ENCODE measurements at regions not wholly inside any gene's neighbourhood (a gene's known extent, or its start where the extent isn't known, plus 50 kb on each side); places are given as distances from the start of the nearest gene placed in this dataset.

GRCh38 chr6:139920776-139921100 is 546.3 kb upstream of the CITED2 start:
- no peak overlapping the region for H3K9ac ChIP-seq (ENCODE audit: low read length)
- no peak overlapping the region for H2AFZ ChIP-seq (ENCODE audit: low read length)
- no peak overlapping the region for H3K4me2 ChIP-seq (ENCODE audit: low read depth, low read length)
- no peaks in the 10 kb centered on the region for H4K20me1 ChIP-seq (ENCODE audit: insufficient read depth, low read length)
- H3K4me1 ChIP-seq (ENCODE audit: low read length), result no peaks in the 10 kb centered on the region
- no peaks in the 10 kb centered on the region for H3K9me3 ChIP-seq (replicated peaks; ENCODE audit: insufficient read depth, low read length)
- no peaks in the 10 kb centered on the region for H3K27me3 ChIP-seq (replicated peaks; ENCODE audit: insufficient read depth, low read length)
- no peak overlapping the region for H3K27ac ChIP-seq (ENCODE audit: low read length)
- H3F3A ChIP-seq (ENCODE audit: insufficient read depth, low read length), result no peaks in the 10 kb centered on the region
- no peak for DNase-seq
- no peak for TF ChIP-seq CTCF (IDR thresholded peaks at IDR 0.05; ENCODE audit: low read length)
- no peaks in the 10 kb centered on the region for H3K79me2 ChIP-seq (ENCODE audit: low read length)
- H3K36me3 ChIP-seq (replicated peaks; ENCODE audit: insufficient read depth, low read length), result no peaks in the 10 kb centered on the region
- no peak overlapping the region for H3K4me3 ChIP-seq (ENCODE audit: low read length)
- H3K9me2 ChIP-seq (replicated peaks; ENCODE audit: insufficient read depth, low read length), result no peaks in the 10 kb centered on the region

- H3K4me2 ChIP-seq (ENCODE audit: low read depth, low read length), result no peak overlapping the region
- H3K27ac ChIP-seq (ENCODE audit: low read length), result no peak overlapping the region
- no peak overlapping the region for H3K4me3 ChIP-seq (ENCODE audit: low read length)
- no peaks in the 10 kb centered on the region for H3K9me3 ChIP-seq (replicated peaks; ENCODE audit: insufficient read depth, low read length)
- H3K9ac ChIP-seq (ENCODE audit: low read length), result no peak overlapping the region
- H3K27me3 ChIP-seq (replicated peaks; ENCODE audit: insufficient read depth, low read length), result no peaks in the 10 kb centered on the region
- H2AFZ ChIP-seq (ENCODE audit: low read length), result no peak overlapping the region
- no peaks in the 10 kb centered on the region for H3K36me3 ChIP-seq (replicated peaks; ENCODE audit: insufficient read depth, low read length)
- DNase-seq, result no peak
- H3K9me2 ChIP-seq (replicated peaks; ENCODE audit: insufficient read depth, low read length), result no peaks in the 10 kb centered on the region
- H4K20me1 ChIP-seq (ENCODE audit: insufficient read depth, low read length), result no peaks in the 10 kb centered on the region
- no peaks in the 10 kb centered on the region for H3K4me1 ChIP-seq (ENCODE audit: low read length)
- no peaks in the 10 kb centered on the region for H3K79me2 ChIP-seq (ENCODE audit: low read length)
- no peak for TF ChIP-seq CTCF (IDR thresholded peaks at IDR 0.05; ENCODE audit: low read length)
- no peak for TF ChIP-seq EZH2 (optimal IDR thresholded peaks at IDR 0.05; ENCODE audit: low read depth, low read length)
- no peak for TF ChIP-seq EZH2phosphoT487 (IDR thresholded peaks at IDR 0.05; ENCODE audit: low read length)
- H3F3A ChIP-seq (ENCODE audit: insufficient read depth, low read length), result no peaks in the 10 kb centered on the region
Measured at GRCh38 chr6:139920027-139920775, 545.8 kb upstream of the CITED2 start.

GRCh38 chr6:139919107-139920026 is 544.9 kb upstream of the CITED2 start:
- no peak overlapping the region for H2AFZ ChIP-seq (ENCODE audit: low read length)
- H3K9ac ChIP-seq (ENCODE audit: low read length), result no peak overlapping the region
- H3K4me2 ChIP-seq (ENCODE audit: low read depth, low read length), result no peak overlapping the region
- no peaks in the 10 kb centered on the region for H3K9me3 ChIP-seq (replicated peaks; ENCODE audit: insufficient read depth, low read length)
- no peaks in the 10 kb centered on the region for H3F3A ChIP-seq (ENCODE audit: insufficient read depth, low read length)
- H3K4me3 ChIP-seq (ENCODE audit: low read length), result no peak overlapping the region
- H3K27me3 ChIP-seq (replicated peaks; ENCODE audit: insufficient read depth, low read length), result no peaks in the 10 kb centered on the region
- no peaks in the 10 kb centered on the region for H3K9me2 ChIP-seq (replicated peaks; ENCODE audit: insufficient read depth, low read length)
- H3K27ac ChIP-seq (ENCODE audit: low read length), result no peak overlapping the region
- H4K20me1 ChIP-seq (ENCODE audit: insufficient read depth, low read length), result no peaks in the 10 kb centered on the region
- DNase-seq, result no peak
- H3K79me2 ChIP-seq (ENCODE audit: low read length), result no peaks in the 10 kb centered on the region
- TF ChIP-seq EZH2 (optimal IDR thresholded peaks at IDR 0.05; ENCODE audit: low read depth, low read length) (no peak), CTCF (IDR thresholded peaks at IDR 0.05; ENCODE audit: low read length) (no peak), EZH2phosphoT487 (IDR thresholded peaks at IDR 0.05; ENCODE audit: low read length) (no peak)
- no peaks in the 10 kb centered on the region for H3K4me1 ChIP-seq (ENCODE audit: low read length)
- H3K36me3 ChIP-seq (replicated peaks; ENCODE audit: insufficient read depth, low read length), result no peaks in the 10 kb centered on the region
